ENCODE measurements at regions not wholly inside any gene's neighbourhood (a gene's known extent, or its start where the extent isn't known, plus 50 kb on each side); places are given as distances from the start of the nearest gene placed in this dataset.

GRCh38 chr17:70476368-70476767 lies 307.0 kb downstream of the KCNJ2 start:
- no peak for DNase-seq (ENCODE audit: low read depth)
- in situ Hi-C loops (cut with HindIII; ENCODE audit: low sequenced_read_pairs) = no loop called here
- no peak overlapping the region for H3K4me3 ChIP-seq (ENCODE audit: low read depth, low read length)
- TF ChIP-seq CTCF (IDR thresholded peaks at IDR 0.05; ENCODE audit: low read depth, low read length, missing control alignments) = no peak

GRCh38 chr17:70478902-70479301 lies 309.6 kb downstream of the KCNJ2 start:
- DNase-seq (ENCODE audit: low read depth) = no peak
- no peak overlapping the region for H3K4me3 ChIP-seq (ENCODE audit: low read depth, low read length)
- TF ChIP-seq CTCF (IDR thresholded peaks at IDR 0.05; ENCODE audit: low read depth, low read length, missing control alignments) = no peak
- in situ Hi-C loops (cut with HindIII; ENCODE audit: low sequenced_read_pairs) = no loop called here

- no peak for DNase-seq (ENCODE audit: low read depth)
- H3K4me3 ChIP-seq (ENCODE audit: low read depth, low read length) = no peak overlapping the region
- in situ Hi-C loops (cut with HindIII; ENCODE audit: low sequenced_read_pairs) = no loop called here
- TF ChIP-seq CTCF (IDR thresholded peaks at IDR 0.05; ENCODE audit: low read depth, low read length, missing control alignments) = no peak
Observed at GRCh38 chr17:70479779-70480178, 310.4 kb downstream of the KCNJ2 start.

- in situ Hi-C loops (cut with HindIII; ENCODE audit: low sequenced_read_pairs) = no loop called here
- no peak overlapping the region for H3K4me3 ChIP-seq (ENCODE audit: low read depth, low read length)
- TF ChIP-seq CTCF (IDR thresholded peaks at IDR 0.05; ENCODE audit: low read depth, low read length, missing control alignments) = no peak
- no peak for DNase-seq (ENCODE audit: low read depth)
Observed at GRCh38 chr17:70483624-70484023, 314.3 kb downstream of the KCNJ2 start.

GRCh38 chr17:70484050-70484449 lies 314.7 kb downstream of the KCNJ2 start:
- in situ Hi-C loops (cut with HindIII; ENCODE audit: low sequenced_read_pairs) = no loop called here
- no peak for TF ChIP-seq CTCF (IDR thresholded peaks at IDR 0.05; ENCODE audit: low read depth, low read length, missing control alignments)
- H3K4me3 ChIP-seq (ENCODE audit: low read depth, low read length) = no peak overlapping the region
- DNase-seq (ENCODE audit: low read depth) = no peak

GRCh38 chr17:70484496-70484895 lies 315.2 kb downstream of the KCNJ2 start:
- in situ Hi-C loops (cut with HindIII; ENCODE audit: low sequenced_read_pairs) = no loop called here
- no peak for TF ChIP-seq CTCF (IDR thresholded peaks at IDR 0.05; ENCODE audit: low read depth, low read length, missing control alignments)
- DNase-seq (ENCODE audit: low read depth) = no peak
- no peak overlapping the region for H3K4me3 ChIP-seq (ENCODE audit: low read depth, low read length)

GRCh38 chr17:70492368-70492767 lies 323.0 kb downstream of the KCNJ2 start:
- DNase-seq (ENCODE audit: low read depth) = no peak
- TF ChIP-seq CTCF (IDR thresholded peaks at IDR 0.05; ENCODE audit: low read depth, low read length, missing control alignments) = no peak
- in situ Hi-C loops (cut with HindIII; ENCODE audit: low sequenced_read_pairs) = no loop called here
- H3K4me3 ChIP-seq (ENCODE audit: low read depth, low read length) = no peak overlapping the region

Measured in astrocyte of the cerebellum (primary cell).